22Rv1 (cell line): ENCODE measurements at regions not wholly inside any gene's neighbourhood (a gene's known extent, or its start where the extent isn't known, plus 50 kb on each side); places are given as distances from the start of the nearest gene placed in this dataset.
"Not testable (repeated sequence)": the region's sequence is repeated elsewhere in the genome, so short reads cannot be mapped to it uniquely, and the experiment has no call there.

Experiments
- H3K27ac ChIP-seq: fragments of 450-650 bp; 2 replicates; pipeline ENCODE4 v1.5.1; 2017
- ZFX ChIP-seq: fragments of 450-650 bp; IDR thresholded peaks from 2 replicates; pipeline ENCODE4 v1.6.1; 2017; ENCODE audit warnings: antibody characterized with exemption, borderline replicate concordance
- TF ChIP-seq, protein P1 (sequence below): fragments of 450-650 bp; IDR thresholded peaks from 2 replicates; pipeline ENCODE4 v1.5.1; 2017; ENCODE audit warnings: mild to moderate bottlenecking

DNA sequence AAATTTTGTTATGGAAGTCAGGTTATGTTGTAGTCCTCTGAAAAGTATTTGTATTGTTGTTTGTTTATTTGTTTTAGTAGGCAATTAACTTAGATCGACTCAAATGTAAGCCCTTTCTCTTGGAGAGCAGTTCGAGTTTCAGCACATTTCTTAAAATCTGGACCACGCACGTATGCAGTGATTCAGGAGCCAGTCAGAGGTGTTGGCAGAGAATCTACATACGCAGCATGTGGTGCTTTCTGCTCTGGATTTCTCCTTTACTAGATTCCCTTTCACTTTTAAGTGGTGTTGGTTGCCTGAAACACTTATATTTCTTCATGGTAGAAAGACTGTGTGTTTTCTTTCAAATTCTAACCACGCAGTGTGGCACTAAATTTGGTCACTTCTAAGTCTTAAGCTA, 773.9 kb upstream of the LRATD1 start:
- H3K27ac ChIP-seq: no peak overlapping the region
- TF ChIP-seq, protein P1, sequence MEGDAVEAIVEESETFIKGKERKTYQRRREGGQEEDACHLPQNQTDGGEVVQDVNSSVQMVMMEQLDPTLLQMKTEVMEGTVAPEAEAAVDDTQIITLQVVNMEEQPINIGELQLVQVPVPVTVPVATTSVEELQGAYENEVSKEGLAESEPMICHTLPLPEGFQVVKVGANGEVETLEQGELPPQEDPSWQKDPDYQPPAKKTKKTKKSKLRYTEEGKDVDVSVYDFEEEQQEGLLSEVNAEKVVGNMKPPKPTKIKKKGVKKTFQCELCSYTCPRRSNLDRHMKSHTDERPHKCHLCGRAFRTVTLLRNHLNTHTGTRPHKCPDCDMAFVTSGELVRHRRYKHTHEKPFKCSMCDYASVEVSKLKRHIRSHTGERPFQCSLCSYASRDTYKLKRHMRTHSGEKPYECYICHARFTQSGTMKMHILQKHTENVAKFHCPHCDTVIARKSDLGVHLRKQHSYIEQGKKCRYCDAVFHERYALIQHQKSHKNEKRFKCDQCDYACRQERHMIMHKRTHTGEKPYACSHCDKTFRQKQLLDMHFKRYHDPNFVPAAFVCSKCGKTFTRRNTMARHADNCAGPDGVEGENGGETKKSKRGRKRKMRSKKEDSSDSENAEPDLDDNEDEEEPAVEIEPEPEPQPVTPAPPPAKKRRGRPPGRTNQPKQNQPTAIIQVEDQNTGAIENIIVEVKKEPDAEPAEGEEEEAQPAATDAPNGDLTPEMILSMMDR: no peak
- no peak for TF ChIP-seq ZFX

DNA sequence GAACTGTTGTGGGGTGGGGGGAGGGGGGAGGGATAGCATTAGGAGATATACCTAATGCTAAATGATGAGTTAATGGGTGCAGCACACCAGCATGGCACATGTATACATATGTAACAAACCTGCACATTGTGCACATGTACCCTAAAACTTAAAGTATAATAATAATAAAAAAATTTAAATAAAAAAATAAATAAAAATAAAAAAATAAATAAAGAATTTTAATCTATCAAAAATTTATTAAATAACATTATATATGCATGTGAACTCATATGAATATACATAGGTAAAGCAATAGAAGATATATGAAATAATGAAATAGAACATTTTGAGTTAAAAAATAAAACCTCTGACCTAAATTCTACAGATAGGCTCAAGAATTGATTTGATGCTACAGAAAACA, 764.2 kb upstream of the LRATD1 start:
- not testable (repeated sequence) for H3K27ac ChIP-seq

DNA sequence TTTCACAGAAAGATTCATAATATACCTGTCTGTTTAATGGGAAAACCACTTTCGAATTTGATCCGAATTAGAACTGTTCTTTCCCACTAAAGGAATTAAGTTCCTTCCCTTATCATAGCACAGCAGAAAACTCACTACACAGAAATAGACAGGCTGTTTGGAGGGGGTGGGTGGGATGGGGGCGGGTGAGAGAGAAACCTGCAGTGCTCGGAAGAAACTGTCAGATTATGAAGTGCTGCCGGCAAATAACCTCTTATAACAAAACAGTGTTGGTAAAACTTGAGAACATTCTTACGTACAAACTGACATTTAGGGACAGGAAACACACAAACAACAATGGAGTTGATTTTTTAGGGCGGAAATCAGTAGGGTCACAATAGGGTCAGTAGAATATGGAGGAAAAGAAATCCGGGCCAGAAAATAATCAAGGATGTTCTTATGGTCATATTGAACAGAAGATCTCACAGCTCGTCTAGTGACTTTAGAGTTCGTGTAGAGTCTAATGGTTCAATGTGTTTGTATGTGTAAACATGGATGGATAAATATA, 756.0 kb upstream of the LRATD1 start:
- no peak overlapping the region for H3K27ac ChIP-seq
- TF ChIP-seq ZFX: no peak
- TF ChIP-seq, protein P1: no peak

DNA sequence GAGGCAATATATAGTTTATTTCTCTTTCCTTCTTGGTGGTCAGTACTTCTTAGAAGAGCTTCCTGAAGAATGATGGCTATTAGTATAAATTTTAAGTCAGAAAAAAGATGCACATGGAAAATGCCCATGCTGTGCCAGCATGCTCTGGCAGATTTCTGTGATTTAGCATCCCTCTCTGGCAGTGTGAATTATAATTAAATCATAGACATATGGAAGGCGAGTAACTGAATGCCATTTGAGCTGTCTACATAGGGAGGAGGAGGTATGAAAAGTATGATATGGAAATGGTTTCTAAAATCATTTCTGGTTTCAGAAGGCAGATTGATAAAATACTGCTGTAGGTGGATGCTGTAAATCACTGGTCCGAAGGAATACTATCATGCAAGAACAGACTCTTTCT, 754.9 kb upstream of the LRATD1 start:
- H3K27ac ChIP-seq: no peak overlapping the region
- TF ChIP-seq, protein P1: no peak
- no peak for TF ChIP-seq ZFX

DNA sequence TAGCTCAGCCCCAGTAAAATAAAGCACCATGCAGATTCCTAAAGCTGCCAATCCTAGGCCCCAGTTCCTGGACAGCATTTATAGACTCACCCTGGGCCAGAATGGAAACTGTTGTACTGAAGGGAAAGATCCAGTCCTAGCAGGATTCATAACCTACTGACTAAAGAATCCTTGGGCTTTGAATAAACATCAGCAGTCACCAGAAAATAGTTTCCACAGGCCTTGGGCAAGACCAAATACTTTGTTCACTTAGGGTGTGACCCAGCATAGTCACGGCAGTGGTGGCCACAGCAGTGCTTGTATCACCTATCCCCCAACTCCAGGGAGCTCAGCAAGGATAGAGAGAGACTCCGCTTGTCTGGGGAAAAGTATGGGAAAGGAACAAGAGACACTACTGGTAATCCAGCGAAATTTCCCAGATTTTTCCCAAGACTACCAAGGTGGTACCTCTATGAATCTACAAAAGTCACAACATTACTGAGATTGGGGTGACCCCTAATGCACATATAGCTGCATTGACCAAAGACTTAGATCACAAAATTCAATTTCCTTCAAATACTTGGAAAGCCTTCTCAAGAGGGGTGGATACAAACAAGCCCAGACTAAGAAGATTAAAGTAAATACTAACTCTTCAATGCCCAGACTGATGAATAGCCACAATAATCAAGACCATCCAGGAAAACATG, 748.1 kb upstream of the LRATD1 start:
- no peak for TF ChIP-seq ZFX
- TF ChIP-seq, protein P1: no peak

DNA sequence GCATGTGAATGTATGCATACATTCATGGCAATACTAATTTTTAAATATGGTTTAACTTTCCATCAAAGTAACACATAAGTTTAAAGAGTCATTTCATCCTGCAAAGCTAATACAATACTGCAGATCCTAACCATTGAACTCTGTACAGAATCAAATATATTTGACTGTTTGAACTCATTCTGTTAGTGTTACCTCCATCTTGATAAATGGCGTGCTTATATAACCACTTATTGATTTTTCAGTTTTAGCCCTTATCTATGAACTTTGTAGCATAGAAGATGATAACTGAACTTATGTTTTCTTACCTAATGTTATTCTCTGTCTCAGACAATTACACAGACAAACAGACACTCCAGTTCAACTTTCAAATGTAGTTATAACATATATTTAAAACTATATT, 731.0 kb upstream of the LRATD1 start:
- H3K27ac ChIP-seq: no peak overlapping the region
- TF ChIP-seq, protein P1: no peak
- TF ChIP-seq ZFX: no peak

More for the DNA sequence above, 748.1 kb upstream of the LRATD1 start:
- H3K27ac ChIP-seq: no peak overlapping the region

DNA sequence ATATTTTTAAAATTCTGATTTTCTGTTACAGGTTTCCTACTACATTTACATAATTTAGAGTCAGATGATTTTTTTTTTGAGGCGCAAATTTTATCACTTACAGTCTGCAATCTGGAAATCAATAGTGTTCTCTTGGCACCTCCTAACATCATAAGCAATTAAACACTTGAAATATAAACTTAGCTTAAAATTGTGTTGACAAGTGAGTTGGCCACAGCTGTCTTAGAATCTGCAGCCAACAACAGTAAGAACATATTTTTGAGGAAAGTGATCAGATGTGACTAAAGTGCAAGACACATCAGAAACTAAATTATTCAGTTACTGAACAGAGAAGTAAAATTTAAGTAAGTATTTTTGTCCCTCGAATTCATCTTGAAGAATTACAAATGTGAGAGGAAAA, 726.7 kb upstream of the LRATD1 start:
- H3K27ac ChIP-seq: no peak overlapping the region
- no peak for TF ChIP-seq ZFX
- TF ChIP-seq, protein P1: no peak

DNA sequence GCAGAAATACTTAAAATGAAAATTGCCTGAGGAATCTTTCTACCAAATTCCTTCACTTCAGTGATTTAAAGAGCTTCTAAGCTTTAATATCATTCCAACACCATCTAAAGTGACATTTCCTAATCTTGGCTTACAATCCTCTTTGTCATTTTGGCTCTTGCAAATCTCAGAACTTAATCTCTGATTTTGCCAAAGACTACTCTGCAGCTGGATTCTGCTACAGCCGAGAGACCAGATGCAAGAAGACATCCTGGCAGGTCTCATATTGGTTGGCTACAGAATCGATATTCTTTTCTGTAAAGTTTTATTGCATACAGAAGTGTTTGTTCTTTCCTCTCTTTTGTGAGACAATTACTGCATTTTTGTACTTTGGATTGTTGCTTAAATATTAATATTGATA, 716.5 kb upstream of the LRATD1 start:
- no peak overlapping the region for H3K27ac ChIP-seq
- no peak for TF ChIP-seq ZFX
- TF ChIP-seq, protein P1: no peak
